KMS-11 (cell line): ENCODE measurements at regions not wholly inside any gene's neighbourhood (a gene's known extent, or its start where the extent isn't known, plus 50 kb on each side); places are given as distances from the start of the nearest gene placed in this dataset.
A peak's percentile ranks its signal among the peaks of the same experiment; 100 is the strongest.

Experiments used
- H2AFZ ChIP-seq: fragments of 200-600 bp; sonication (generic); 2 replicates; pipeline ENCODE4 v1.6.1; 2016; ENCODE audit warnings: antibody characterized with exemption, mixed run types, low read depth
- H3K27ac ChIP-seq: fragments of 200-600 bp; sonication (generic); 2 replicates; pipeline ENCODE4 v1.6.1; 2016; ENCODE audit warnings: mild to moderate bottlenecking, mixed run types
- H3K27me3 ChIP-seq: fragments of 200-600 bp; sonication (generic); 2 replicates; pipeline ENCODE4 v1.6.1; 2017; ENCODE audit warnings: mild to moderate bottlenecking, low read depth, mixed run types, moderate library complexity; ENCODE audit not compliant: insufficient read depth
- H3K36me3 ChIP-seq: fragments of 200-600 bp; sonication (generic); 2 replicates; pipeline ENCODE4 v1.6.1; 2017; ENCODE audit warnings: mild to moderate bottlenecking, mixed run types; ENCODE audit not compliant: insufficient read depth
- H3K4me1 ChIP-seq: fragments of 200-600 bp; sonication (generic); 2 replicates; pipeline ENCODE4 v1.6.1; 2016; ENCODE audit warnings: mild to moderate bottlenecking, low read depth, mixed run types; ENCODE audit not compliant: poor library complexity, severe bottlenecking
- H3K4me2 ChIP-seq: fragments of 200-600 bp; sonication (generic); 2 replicates; pipeline ENCODE4 v1.7.0; 2016; ENCODE audit warnings: mild to moderate bottlenecking, mixed run types
- H3K4me3 ChIP-seq: fragments of 200-600 bp; sonication (generic); IDR thresholded peaks from 2 replicates; pipeline ENCODE4 v1.6.1; 2017; ENCODE audit warnings: low read depth, low read length, mixed read lengths; ENCODE audit not compliant: insufficient read depth
- H3K79me2 ChIP-seq: fragments of 200-600 bp; sonication (generic); 2 replicates; pipeline ENCODE4 v1.6.1; 2016; ENCODE audit warnings: low read depth, mixed run types; ENCODE audit not compliant: insufficient read depth
- H3K9ac ChIP-seq: fragments of 200-600 bp; sonication (generic); 2 replicates; pipeline ENCODE4 v1.6.1; 2016; ENCODE audit warnings: mild to moderate bottlenecking, mixed run types
- H4K20me1 ChIP-seq: fragments of 200-600 bp; sonication (generic); 2 replicates; pipeline ENCODE4 v1.6.1; 2016; ENCODE audit warnings: mild to moderate bottlenecking, mixed run types; ENCODE audit not compliant: insufficient read depth
- TF ChIP-seq, protein P1 (sequence below): fragments of 200-600 bp; sonication (generic); conservative IDR thresholded peaks from 2 replicates; pipeline ENCODE4 v1.6.1; 2017; ENCODE audit warnings: low read depth, mild to moderate bottlenecking, antibody characterized with exemption, low read length, moderate library complexity, mixed read lengths

DNA sequence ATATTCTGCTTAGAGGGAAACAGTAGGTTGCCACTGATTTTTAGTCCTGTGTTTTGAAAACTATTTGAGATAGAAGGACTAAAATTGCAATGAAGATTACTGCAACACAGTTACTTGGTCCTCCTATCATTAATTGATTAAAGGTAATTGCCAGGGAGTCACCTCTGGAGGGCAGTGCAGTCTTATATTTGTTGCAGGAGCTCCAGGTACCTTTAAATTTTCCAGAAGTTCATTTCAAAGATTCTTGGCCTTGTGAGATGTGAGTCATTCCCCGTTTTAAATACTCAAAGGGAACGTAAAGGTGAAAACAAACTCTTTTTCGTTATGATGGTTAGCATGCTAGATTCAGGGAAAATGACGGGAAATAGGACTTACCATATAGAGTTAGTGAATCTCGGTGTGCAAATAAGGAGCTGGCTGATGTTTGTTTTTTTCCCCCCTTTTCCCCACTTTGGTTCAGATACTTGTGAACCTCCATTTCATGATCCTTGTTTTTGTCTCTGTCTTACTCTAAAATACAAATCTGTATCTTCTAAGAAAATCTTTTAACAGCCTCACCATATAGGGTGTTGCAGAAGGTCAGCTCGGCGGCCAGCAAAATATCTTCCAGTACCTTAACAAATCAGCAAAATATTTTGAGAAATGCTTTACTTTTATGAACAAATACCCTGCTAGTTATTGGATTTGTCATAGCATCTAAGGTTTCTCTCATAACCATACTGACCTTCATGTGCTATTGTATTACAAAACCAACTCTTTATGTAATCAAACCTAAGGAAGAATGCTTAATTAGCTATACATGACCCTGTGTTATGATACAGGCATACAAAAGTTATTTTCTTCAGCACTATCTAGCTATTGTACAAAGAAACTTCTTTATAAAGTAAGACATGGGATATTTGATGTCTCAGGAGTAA, 143.0 kb upstream of the HDAC9 start:
- Histone ChIP-seq H3K4me2 (no peak overlapping the region), H3K4me3 (no peak overlapping the region), H3K4me1 (peaks cover 4% of the 10 kb centered on the region), H3K9ac (no peak overlapping the region), H3K79me2 (no peaks in the 10 kb centered on the region), H4K20me1 (no peaks in the 10 kb centered on the region), H3K27ac (no peak overlapping the region), H3K27me3 (no peaks in the 10 kb centered on the region), H2AFZ (no peak overlapping the region), H3K36me3 (no peaks in the 10 kb centered on the region)
- TF ChIP-seq, protein P1, sequence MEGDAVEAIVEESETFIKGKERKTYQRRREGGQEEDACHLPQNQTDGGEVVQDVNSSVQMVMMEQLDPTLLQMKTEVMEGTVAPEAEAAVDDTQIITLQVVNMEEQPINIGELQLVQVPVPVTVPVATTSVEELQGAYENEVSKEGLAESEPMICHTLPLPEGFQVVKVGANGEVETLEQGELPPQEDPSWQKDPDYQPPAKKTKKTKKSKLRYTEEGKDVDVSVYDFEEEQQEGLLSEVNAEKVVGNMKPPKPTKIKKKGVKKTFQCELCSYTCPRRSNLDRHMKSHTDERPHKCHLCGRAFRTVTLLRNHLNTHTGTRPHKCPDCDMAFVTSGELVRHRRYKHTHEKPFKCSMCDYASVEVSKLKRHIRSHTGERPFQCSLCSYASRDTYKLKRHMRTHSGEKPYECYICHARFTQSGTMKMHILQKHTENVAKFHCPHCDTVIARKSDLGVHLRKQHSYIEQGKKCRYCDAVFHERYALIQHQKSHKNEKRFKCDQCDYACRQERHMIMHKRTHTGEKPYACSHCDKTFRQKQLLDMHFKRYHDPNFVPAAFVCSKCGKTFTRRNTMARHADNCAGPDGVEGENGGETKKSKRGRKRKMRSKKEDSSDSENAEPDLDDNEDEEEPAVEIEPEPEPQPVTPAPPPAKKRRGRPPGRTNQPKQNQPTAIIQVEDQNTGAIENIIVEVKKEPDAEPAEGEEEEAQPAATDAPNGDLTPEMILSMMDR = peak; percentile 69; the same call in 1 of the 2 replicates

DNA sequence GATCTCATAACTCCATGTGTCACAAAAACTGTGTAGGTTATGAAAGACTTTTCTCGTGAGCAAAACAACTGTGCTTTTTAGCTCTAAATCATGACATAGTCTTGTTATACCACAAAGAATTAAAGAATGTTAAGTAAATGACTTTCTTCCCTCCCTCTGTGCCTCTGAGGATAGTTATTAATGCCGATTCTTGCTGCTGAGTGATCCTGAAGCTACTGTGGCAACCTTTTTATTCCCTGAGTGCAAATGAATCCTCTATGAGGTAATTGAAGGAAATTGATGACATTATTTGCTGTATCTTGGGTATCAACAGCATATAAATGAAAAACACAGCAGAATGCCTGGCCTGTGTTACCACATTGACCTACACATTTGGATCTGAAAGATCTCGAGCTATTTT, 142.2 kb upstream of the HDAC9 start:
- Histone ChIP-seq H3K4me3 (no peak overlapping the region), H4K20me1 (no peaks in the 10 kb centered on the region), H3K4me1 (peaks cover 4% of the 10 kb centered on the region), H3K9ac (no peak overlapping the region), H3K27ac (no peak overlapping the region), H3K79me2 (no peaks in the 10 kb centered on the region), H3K4me2 (no peak overlapping the region), H3K36me3 (no peaks in the 10 kb centered on the region), H2AFZ (no peak overlapping the region), H3K27me3 (no peaks in the 10 kb centered on the region)
- TF ChIP-seq, protein P1 = no peak

DNA sequence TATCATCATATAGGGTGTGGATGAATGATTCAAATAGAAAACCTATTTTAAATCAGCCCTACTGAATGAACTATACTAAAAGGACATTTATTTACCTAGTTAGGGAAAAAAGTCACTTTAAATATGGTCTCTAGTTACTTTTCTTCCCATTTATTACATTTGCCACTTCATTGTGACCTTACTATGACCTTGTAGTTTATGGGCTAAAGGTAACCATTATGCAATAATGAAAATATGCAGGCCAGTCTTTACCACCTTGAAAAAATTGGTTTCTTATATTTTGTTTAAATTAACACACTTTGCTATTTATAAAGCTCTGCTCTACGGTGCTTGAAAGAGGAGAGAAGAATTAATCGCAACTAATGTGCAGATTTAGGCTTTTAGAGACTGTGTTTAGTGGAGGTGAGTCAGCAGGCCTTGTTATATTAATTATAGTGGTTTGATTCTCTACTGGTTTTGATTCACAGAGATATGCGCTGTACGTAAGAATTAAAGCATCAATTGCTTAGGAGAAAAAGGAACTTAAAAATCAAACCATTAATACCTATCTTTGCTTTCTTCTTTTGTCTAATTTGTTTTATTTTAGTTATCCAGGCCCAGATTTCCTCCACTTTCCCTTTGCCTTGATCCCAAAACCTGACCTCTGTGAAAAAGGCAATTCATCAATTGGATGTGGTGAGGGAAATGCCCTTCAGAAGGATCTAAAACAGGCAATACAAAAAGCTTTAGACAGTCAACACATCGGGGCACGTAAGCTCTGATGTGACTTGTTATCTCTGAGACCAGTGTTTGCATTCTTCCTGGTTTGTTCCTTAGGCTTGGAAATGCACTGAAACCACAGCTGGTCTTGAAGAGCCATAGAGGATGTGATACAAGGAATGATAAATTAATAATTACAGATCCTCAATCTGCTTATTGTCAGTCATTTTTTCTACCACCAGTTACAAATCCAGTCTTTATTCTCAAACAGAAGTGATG, 141.2 kb upstream of the HDAC9 start:
- no peak overlapping the region for H3K4me3 ChIP-seq
- no peak overlapping the region for H2AFZ ChIP-seq
- H3K36me3 ChIP-seq = no peaks in the 10 kb centered on the region
- peaks cover 4% of the 10 kb centered on the region for H3K4me1 ChIP-seq
- no peaks in the 10 kb centered on the region for H3K27me3 ChIP-seq
- no peak overlapping the region for H3K27ac ChIP-seq
- no peaks in the 10 kb centered on the region for H3K79me2 ChIP-seq
- TF ChIP-seq, protein P1 = no peak
- no peaks in the 10 kb centered on the region for H4K20me1 ChIP-seq
- H3K9ac ChIP-seq = no peak overlapping the region
- H3K4me2 ChIP-seq = no peak overlapping the region

DNA sequence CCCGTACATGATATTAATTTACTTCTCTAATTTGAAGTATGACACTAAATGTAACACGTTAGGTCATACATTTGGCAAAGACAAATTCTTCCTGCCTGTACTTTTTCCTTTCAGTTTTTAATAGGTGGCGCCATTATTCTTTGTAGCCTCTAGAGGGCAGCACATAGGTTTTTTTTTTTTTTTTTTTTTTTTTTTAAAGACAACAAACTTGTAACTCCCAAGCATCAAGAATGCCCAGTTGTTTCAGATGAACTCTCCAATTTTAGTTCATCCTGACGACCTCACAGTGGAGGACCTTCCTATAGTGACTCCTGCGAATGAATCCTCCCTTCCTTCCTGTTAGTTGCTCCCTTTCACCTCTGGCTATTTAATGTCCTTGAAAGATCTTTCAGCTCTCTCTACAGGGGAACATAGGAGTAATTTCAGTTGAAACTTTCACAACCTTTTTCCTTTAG, 139.3 kb upstream of the HDAC9 start:
- Histone ChIP-seq H3K27me3 (no peaks in the 10 kb centered on the region), H3K4me3 (no peak overlapping the region), H3K27ac (no peak overlapping the region), H3K4me1 (peaks cover 12% of the 10 kb centered on the region), H4K20me1 (no peaks in the 10 kb centered on the region), H2AFZ (peak overlapping the region; percentile 50), H3K79me2 (no peaks in the 10 kb centered on the region), H3K9ac (no peak overlapping the region), H3K36me3 (no peaks in the 10 kb centered on the region), H3K4me2 (peak overlapping the region; percentile 18; the same call in 1 of the 2 replicates)
- TF ChIP-seq, protein P1 = peak; percentile 81
